ENCODE measurements at regions not wholly inside any gene's neighbourhood (a gene's known extent, or its start where the extent isn't known, plus 50 kb on each side); places are given as distances from the start of the nearest gene placed in this dataset.

- H4K8ac ChIP-seq (ENCODE audit: low read length), result no peak overlapping the region
- no peak overlapping the region for H2BK5ac ChIP-seq (ENCODE audit: low read depth, low read length, poor library complexity, severe bottlenecking)
- no peak overlapping the region for H3K4me3 ChIP-seq (ENCODE audit: insufficient read depth in 1 of 2, low read depth in 1 of 2, low read length in 2 of 2)
- no peaks in the 10 kb centered on the region for H3K36me3 ChIP-seq (ENCODE audit: control insufficient read depth in 1 of 2, insufficient read depth in 2 of 2, low read depth in 1 of 2, low read length in 2 of 2)
- H3K23ac ChIP-seq (ENCODE audit: low read length in 2 of 2), result no peak overlapping the region
- H3K14ac ChIP-seq (ENCODE audit: low read length in 2 of 2), result no peak overlapping the region
- H2AFZ ChIP-seq (ENCODE audit: low read depth, low read length), result no peak overlapping the region
- H2BK15ac ChIP-seq (ENCODE audit: low read depth, poor library complexity, severe bottlenecking), result no peak overlapping the region
- DNase-seq, result no peak
- no peak overlapping the region for H2BK12ac ChIP-seq (ENCODE audit: low read length in 2 of 2)
- H3K9me3 ChIP-seq (ENCODE audit: control insufficient read depth, low read length), result peaks cover 5% of the 10 kb centered on the region
- H3K9ac ChIP-seq (ENCODE audit: low read length), result no peak overlapping the region
- no peak overlapping the region for H4K91ac ChIP-seq (ENCODE audit: low read length)
- 50% methylated on average over 9 of the region's 9 CpGs for WGBS
- H3K27me3 ChIP-seq (ENCODE audit: control insufficient read depth in 1 of 2, insufficient read depth in 1 of 2, low read length in 2 of 2), result no peaks in the 10 kb centered on the region
- H2AK5ac ChIP-seq (ENCODE audit: low read length, severe bottlenecking), result no peak overlapping the region
- H3K18ac ChIP-seq (ENCODE audit: low read depth in 1 of 2, low read length in 2 of 2), result no peak overlapping the region
- H3K4me2 ChIP-seq (ENCODE audit: low read length, poor library complexity, severe bottlenecking), result no peak overlapping the region
- no peaks in the 10 kb centered on the region for H3K79me1 ChIP-seq (replicated peaks; ENCODE audit: low read length, poor library complexity, severe bottlenecking)
- H2BK120ac ChIP-seq (ENCODE audit: low read depth, low read length), result no peak overlapping the region
- no peaks in the 10 kb centered on the region for H3K4me1 ChIP-seq (ENCODE audit: control insufficient read depth, insufficient read depth, low read depth, low read length)
- no peak overlapping the region for H3K4ac ChIP-seq (ENCODE audit: low read depth in 1 of 2, low read length in 2 of 2)
- no peak overlapping the region for H3K27ac ChIP-seq (ENCODE audit: low read length, poor library complexity, severe bottlenecking)
These were observed 1150.9 kb downstream of the RPIA start for GRCh38 chr2:89842180-89842908.

GRCh38 chr2:89844221-89844943, 1152.9 kb downstream of the RPIA start:
- Histone ChIP-seq H3K4me2 (ENCODE audit: low read length, poor library complexity, severe bottlenecking) (no peak overlapping the region), H4K8ac (ENCODE audit: low read length) (no peak overlapping the region), H3K9ac (ENCODE audit: low read length) (no peak overlapping the region), H4K91ac (ENCODE audit: low read length) (no peak overlapping the region), H3K14ac (ENCODE audit: low read length in 2 of 2) (no peak overlapping the region), H2AFZ (ENCODE audit: low read depth, low read length) (no peak overlapping the region), H2BK15ac (ENCODE audit: low read depth, poor library complexity, severe bottlenecking) (no peak overlapping the region), H3K23ac (ENCODE audit: low read length in 2 of 2) (no peak overlapping the region), H2BK120ac (ENCODE audit: low read depth, low read length) (no peak overlapping the region), H3K4me3 (ENCODE audit: insufficient read depth in 1 of 2, low read depth in 1 of 2, low read length in 2 of 2) (no peak overlapping the region), H3K27ac (ENCODE audit: low read length, poor library complexity, severe bottlenecking) (no peak overlapping the region), H3K79me1 (replicated peaks; ENCODE audit: low read length, poor library complexity, severe bottlenecking) (no peaks in the 10 kb centered on the region), H2BK12ac (ENCODE audit: low read length in 2 of 2) (no peak overlapping the region), H3K18ac (ENCODE audit: low read depth in 1 of 2, low read length in 2 of 2) (no peak overlapping the region), H2AK5ac (ENCODE audit: low read length, severe bottlenecking) (no peak overlapping the region), H3K36me3 (ENCODE audit: control insufficient read depth in 1 of 2, insufficient read depth in 2 of 2, low read depth in 1 of 2, low read length in 2 of 2) (no peaks in the 10 kb centered on the region), H3K27me3 (ENCODE audit: control insufficient read depth in 1 of 2, insufficient read depth in 1 of 2, low read length in 2 of 2) (peaks cover 0 to 17% of the 10 kb centered on the region in 2 experiments), H3K4me1 (ENCODE audit: control insufficient read depth, insufficient read depth, low read depth, low read length) (no peaks in the 10 kb centered on the region), H2BK5ac (ENCODE audit: low read depth, low read length, poor library complexity, severe bottlenecking) (no peak overlapping the region), H3K9me3 (ENCODE audit: control insufficient read depth, low read length) (peaks cover 5% of the 10 kb centered on the region), H3K4ac (ENCODE audit: low read depth in 1 of 2, low read length in 2 of 2) (no peak overlapping the region)
- 42% methylated on average over 5 of the region's 6 CpGs for WGBS
- DNase-seq, result no peak

GRCh38 chr2:89845532-89845931, 1154.1 kb downstream of the RPIA start:
- DNase-seq, result no peak
- Histone ChIP-seq H3K23ac (ENCODE audit: low read length in 2 of 2) (no peak overlapping the region), H2AK5ac (ENCODE audit: low read length, severe bottlenecking) (no peak overlapping the region), H3K79me1 (replicated peaks; ENCODE audit: low read length, poor library complexity, severe bottlenecking) (no peaks in the 10 kb centered on the region), H3K4me1 (ENCODE audit: control insufficient read depth, insufficient read depth, low read depth, low read length) (no peaks in the 10 kb centered on the region), H2BK5ac (ENCODE audit: low read depth, low read length, poor library complexity, severe bottlenecking) (no peak overlapping the region), H3K9me3 (ENCODE audit: control insufficient read depth, low read length) (peaks cover 5% of the 10 kb centered on the region), H2AFZ (ENCODE audit: low read depth, low read length) (no peak overlapping the region), H3K4me2 (ENCODE audit: low read length, poor library complexity, severe bottlenecking) (no peak overlapping the region), H4K91ac (ENCODE audit: low read length) (no peak overlapping the region), H3K4me3 (ENCODE audit: insufficient read depth in 1 of 2, low read depth in 1 of 2, low read length in 2 of 2) (no peak overlapping the region), H3K14ac (ENCODE audit: low read length in 2 of 2) (no peak overlapping the region), H3K36me3 (ENCODE audit: control insufficient read depth in 1 of 2, insufficient read depth in 2 of 2, low read depth in 1 of 2, low read length in 2 of 2) (no peaks in the 10 kb centered on the region), H3K18ac (ENCODE audit: low read depth in 1 of 2, low read length in 2 of 2) (no peak overlapping the region), H3K4ac (ENCODE audit: low read depth in 1 of 2, low read length in 2 of 2) (no peak overlapping the region), H2BK12ac (ENCODE audit: low read length in 2 of 2) (no peak overlapping the region), H3K27me3 (ENCODE audit: control insufficient read depth in 1 of 2, insufficient read depth in 1 of 2, low read length in 2 of 2) (peaks cover 0 to 24% of the 10 kb centered on the region in 2 experiments), H2BK15ac (ENCODE audit: low read depth, poor library complexity, severe bottlenecking) (no peak overlapping the region), H4K8ac (ENCODE audit: low read length) (no peak overlapping the region), H2BK120ac (ENCODE audit: low read depth, low read length) (no peak overlapping the region), H3K27ac (ENCODE audit: low read length, poor library complexity, severe bottlenecking) (no peak overlapping the region), H3K9ac (ENCODE audit: low read length) (no peak overlapping the region)
- WGBS, result 51% methylated on average over 6 of the region's 6 CpGs

GRCh38 chr2:89848114-89848513, 1156.6 kb downstream of the RPIA start:
- no peak overlapping the region for H2AK5ac ChIP-seq (ENCODE audit: low read length, severe bottlenecking)
- H3K4ac ChIP-seq (ENCODE audit: low read depth in 1 of 2, low read length in 2 of 2), result no peak overlapping the region
- H4K8ac ChIP-seq (ENCODE audit: low read length), result no peak overlapping the region
- H3K18ac ChIP-seq (ENCODE audit: low read depth in 1 of 2, low read length in 2 of 2), result no peak overlapping the region
- H3K36me3 ChIP-seq (ENCODE audit: control insufficient read depth in 1 of 2, insufficient read depth in 2 of 2, low read depth in 1 of 2, low read length in 2 of 2), result no peaks in the 10 kb centered on the region
- no peak overlapping the region for H2BK12ac ChIP-seq (ENCODE audit: low read length in 2 of 2)
- H2AFZ ChIP-seq (ENCODE audit: low read depth, low read length), result no peak overlapping the region
- H3K23ac ChIP-seq (ENCODE audit: low read length in 2 of 2), result no peak overlapping the region
- H3K14ac ChIP-seq (ENCODE audit: low read length in 2 of 2), result no peak overlapping the region
- no peak overlapping the region for H3K27ac ChIP-seq (ENCODE audit: low read length, poor library complexity, severe bottlenecking)
- H3K79me1 ChIP-seq (replicated peaks; ENCODE audit: low read length, poor library complexity, severe bottlenecking), result no peaks in the 10 kb centered on the region
- no peak overlapping the region for H2BK15ac ChIP-seq (ENCODE audit: low read depth, poor library complexity, severe bottlenecking)
- H3K4me3 ChIP-seq (ENCODE audit: insufficient read depth in 1 of 2, low read depth in 1 of 2, low read length in 2 of 2), result no peak overlapping the region
- no peak overlapping the region for H3K9ac ChIP-seq (ENCODE audit: low read length)
- H2BK5ac ChIP-seq (ENCODE audit: low read depth, low read length, poor library complexity, severe bottlenecking), result no peak overlapping the region
- WGBS, result 78% methylated on average over 3 of the region's 3 CpGs
- H3K4me2 ChIP-seq (ENCODE audit: low read length, poor library complexity, severe bottlenecking), result no peak overlapping the region
- no peak overlapping the region for H4K91ac ChIP-seq (ENCODE audit: low read length)
- H3K27me3 ChIP-seq (ENCODE audit: control insufficient read depth in 1 of 2, insufficient read depth in 1 of 2, low read length in 2 of 2), result peaks cover 0 to 36% of the 10 kb centered on the region in 2 experiments
- H3K4me1 ChIP-seq (ENCODE audit: control insufficient read depth, insufficient read depth, low read depth, low read length), result no peaks in the 10 kb centered on the region
- no peak for DNase-seq
- no peak overlapping the region for H2BK120ac ChIP-seq (ENCODE audit: low read depth, low read length)
- H3K9me3 ChIP-seq (ENCODE audit: control insufficient read depth, low read length), result no peaks in the 10 kb centered on the region
